ENCODE measurements at regions not wholly inside any gene's neighbourhood (a gene's known extent, or its start where the extent isn't known, plus 50 kb on each side); places are given as distances from the start of the nearest gene placed in this dataset.

DNA sequence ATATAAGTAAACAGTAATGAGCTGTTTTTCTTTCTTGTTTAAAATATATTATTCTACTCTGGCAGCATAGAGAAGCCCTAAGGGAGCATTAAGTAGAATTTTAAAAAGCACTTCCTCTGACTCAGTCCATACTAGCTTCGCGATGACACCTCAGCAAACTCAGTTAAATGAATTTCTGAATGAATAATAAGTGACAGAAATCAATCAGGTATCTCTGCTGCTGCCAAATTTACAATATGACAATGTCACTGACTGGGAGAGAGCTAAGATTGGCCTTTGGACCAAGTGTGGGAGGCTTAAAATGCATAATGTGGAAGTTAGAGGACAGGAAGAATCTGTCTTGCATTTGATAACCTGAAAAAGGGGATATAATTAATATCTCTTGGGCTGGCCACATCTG, 296.1 kb downstream of the HHIPL2 start:
- H3K4me1 ChIP-seq, result no peaks in the 10 kb centered on the region
- no peak overlapping the region for H3K27ac ChIP-seq (replicated peaks)
- no peak for TF ChIP-seq CTCF (IDR thresholded peaks at IDR 0.05; ENCODE audit: borderline replicate concordance)
- no peak overlapping the region for H3K4me3 ChIP-seq
- DNase-seq, result no peak
- no peaks in the 10 kb centered on the region for H3K36me3 ChIP-seq
- intact Hi-C loops (cut with micrococcal nuclease), result no loop called here
- peaks cover 4% of the 10 kb centered on the region for H3K27me3 ChIP-seq (ENCODE audit: low read depth)
- peaks cover 22% of the 10 kb centered on the region for H3K9me3 ChIP-seq (replicated peaks)

DNA sequence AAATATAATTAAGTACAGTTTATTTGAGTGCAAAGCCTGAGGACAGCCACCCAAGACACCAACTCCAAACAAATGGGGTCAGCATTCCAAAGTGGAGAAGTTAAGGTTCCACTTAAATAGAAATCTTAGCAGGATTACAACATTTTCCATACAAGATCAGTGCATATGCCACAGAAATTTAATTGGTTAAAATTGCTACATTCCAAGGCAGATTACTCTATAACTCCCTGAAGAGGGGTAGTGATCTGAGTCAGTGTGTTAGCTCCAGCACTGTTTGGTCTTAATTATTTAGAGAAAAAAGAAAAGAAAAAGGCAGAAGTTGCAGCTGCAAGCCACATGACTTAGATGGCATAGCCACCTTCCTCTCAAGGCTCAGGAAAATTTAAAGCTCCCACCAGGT, 297.5 kb downstream of the HHIPL2 start:
- Histone ChIP-seq H3K4me1 (no peaks in the 10 kb centered on the region), H3K27ac (replicated peaks) (no peak overlapping the region), H3K27me3 (ENCODE audit: low read depth) (peaks cover 4% of the 10 kb centered on the region), H3K4me3 (no peak overlapping the region), H3K9me3 (replicated peaks) (peaks cover 22% of the 10 kb centered on the region), H3K36me3 (no peaks in the 10 kb centered on the region)
- no peak for TF ChIP-seq CTCF (IDR thresholded peaks at IDR 0.05; ENCODE audit: borderline replicate concordance)
- DNase-seq, result no peak
- intact Hi-C loops (cut with micrococcal nuclease), result no loop called here

DNA sequence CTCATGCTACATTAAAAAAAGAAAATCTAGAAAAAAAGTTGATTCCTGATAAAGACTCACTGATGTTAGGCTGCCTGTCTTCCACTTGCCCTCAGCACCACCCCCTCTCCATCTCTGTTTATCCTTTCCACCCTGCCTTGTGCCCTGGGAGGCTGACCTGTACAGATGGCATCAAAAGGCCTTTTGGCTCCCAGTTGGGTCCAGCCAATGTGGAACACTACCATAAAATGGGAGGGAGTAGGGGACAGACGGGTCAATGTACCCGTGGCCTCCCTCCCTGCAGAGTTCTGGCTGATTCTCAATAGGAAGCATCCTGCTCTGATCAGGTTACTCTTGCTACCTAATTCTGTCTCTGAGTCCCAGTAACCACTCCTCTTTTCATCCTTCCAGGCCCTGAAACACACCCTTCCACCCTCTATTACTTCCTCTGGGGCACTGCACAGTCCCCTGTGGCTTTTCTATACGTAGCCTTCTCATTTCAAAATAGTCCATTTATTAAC, 300.0 kb downstream of the HHIPL2 start:
- peaks cover 11% of the 10 kb centered on the region for H3K9me3 ChIP-seq (replicated peaks)
- no peaks in the 10 kb centered on the region for H3K4me1 ChIP-seq
- no peak overlapping the region for H3K27ac ChIP-seq (replicated peaks)
- no peak for DNase-seq
- intact Hi-C loops (cut with micrococcal nuclease), result no loop called here
- no peak overlapping the region for H3K4me3 ChIP-seq
- peaks cover 4% of the 10 kb centered on the region for H3K27me3 ChIP-seq (ENCODE audit: low read depth)
- H3K36me3 ChIP-seq, result no peaks in the 10 kb centered on the region
- TF ChIP-seq CTCF (IDR thresholded peaks at IDR 0.05; ENCODE audit: borderline replicate concordance), result no peak

- no peaks in the 10 kb centered on the region for H3K4me1 ChIP-seq
- H3K9me3 ChIP-seq (replicated peaks), result peaks cover 10% of the 10 kb centered on the region
- intact Hi-C loops (cut with micrococcal nuclease), result no loop called here
- no peak overlapping the region for H3K4me3 ChIP-seq
- DNase-seq, result no peak
- TF ChIP-seq CTCF (IDR thresholded peaks at IDR 0.05; ENCODE audit: borderline replicate concordance), result no peak
- H3K36me3 ChIP-seq, result no peaks in the 10 kb centered on the region
- H3K27me3 ChIP-seq (ENCODE audit: low read depth), result peaks cover 4% of the 10 kb centered on the region
- H3K27ac ChIP-seq (replicated peaks), result no peak overlapping the region
These were observed 300.8 kb downstream of the HHIPL2 start for GRCh38 chr1:222247081-222247480.

DNA sequence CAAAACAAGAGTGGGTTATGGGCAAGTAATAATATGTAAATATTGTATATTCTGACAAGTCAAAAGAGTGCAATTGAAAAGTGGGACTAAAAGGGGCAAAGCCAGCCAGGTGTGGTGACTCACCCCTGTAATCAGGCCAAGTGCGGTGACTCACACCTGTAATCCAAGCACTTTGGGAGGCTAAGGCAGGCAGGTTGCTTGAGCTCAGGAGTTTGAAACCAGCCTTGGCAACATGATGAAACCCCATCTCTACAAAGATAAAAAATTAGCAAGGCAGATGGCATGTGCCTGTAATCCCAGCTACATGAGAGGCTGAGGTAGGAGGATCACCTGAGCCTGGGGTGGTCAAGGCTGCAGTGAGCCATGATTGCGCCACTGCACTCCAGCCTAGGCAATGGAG, 304.0 kb downstream of the HHIPL2 start:
- Histone ChIP-seq H3K27me3 (ENCODE audit: low read depth) (peaks cover 4% of the 10 kb centered on the region), H3K4me1 (no peaks in the 10 kb centered on the region), H3K9me3 (replicated peaks) (no peaks in the 10 kb centered on the region), H3K27ac (replicated peaks) (no peak overlapping the region), H3K4me3 (no peak overlapping the region), H3K36me3 (no peaks in the 10 kb centered on the region)
- DNase-seq, result no peak
- TF ChIP-seq CTCF (IDR thresholded peaks at IDR 0.05; ENCODE audit: borderline replicate concordance), result no peak
- intact Hi-C loops (cut with micrococcal nuclease), result no loop called here

GRCh38 chr1:222242492-222242891, 305.4 kb downstream of the HHIPL2 start:
- Histone ChIP-seq H3K9me3 (replicated peaks) (no peaks in the 10 kb centered on the region), H3K4me3 (no peak overlapping the region), H3K36me3 (no peaks in the 10 kb centered on the region), H3K4me1 (no peaks in the 10 kb centered on the region), H3K27me3 (ENCODE audit: low read depth) (peaks cover 4% of the 10 kb centered on the region), H3K27ac (replicated peaks) (no peak overlapping the region)
- intact Hi-C loops (cut with micrococcal nuclease), result no loop called here
- TF ChIP-seq CTCF (IDR thresholded peaks at IDR 0.05; ENCODE audit: borderline replicate concordance), result no peak
- DNase-seq, result no peak
